Astrocyte (in vitro differentiated cells and primary cell): ENCODE measurements at regions not wholly inside any gene's neighbourhood (a gene's known extent, or its start where the extent isn't known, plus 50 kb on each side); places are given as distances from the start of the nearest gene placed in this dataset.

Experiments used
- DNase-seq: peaks from one replicate; pipeline ENCODE4 v3.0.0-alpha.2; 2010; ENCODE audit warnings: low read depth
- FAIRE-seq: peaks from 2 replicates; lab custom pipeline; 2011; peaks lifted over from hg19 to GRCh38; lab: Jason Lieb, UNC
- H2AFZ ChIP-seq: 2 replicates; pipeline ENCODE4 v1.6.0; 2012; ENCODE audit warnings: low read depth, low read length, inconsistent platforms
- H3K27ac ChIP-seq: 2 replicates; pipeline ENCODE4 v1.5.1; 2011; ENCODE audit warnings: low read depth, low read length, inconsistent platforms
- H3K27me3 ChIP-seq: 2 replicates; pipeline ENCODE4 v1.6.0; 2011; ENCODE audit warnings: low read length, inconsistent platforms; ENCODE audit not compliant: insufficient read depth
- H3K36me3 ChIP-seq: 2 replicates; pipeline ENCODE4 v1.5.1; 2011; ENCODE audit warnings: low read length, inconsistent platforms; ENCODE audit not compliant: insufficient read depth
- H3K4me1 ChIP-seq: 2 replicates; pipeline ENCODE4 v1.5.1; 2011; ENCODE audit warnings: low read length, inconsistent platforms; ENCODE audit not compliant: insufficient read depth
- H3K4me2 ChIP-seq: 2 replicates; pipeline ENCODE4 v1.6.0; 2012; ENCODE audit warnings: low read length, inconsistent platforms
- H3K4me3 ChIP-seq: 2 replicates; pipeline ENCODE4 v1.5.1; 2011; ENCODE audit warnings: low read depth, mild to moderate bottlenecking, low read length, inconsistent platforms; ENCODE audit not compliant: insufficient read depth
- H3K79me2 ChIP-seq: 2 replicates; pipeline ENCODE4 v1.6.0; 2012; ENCODE audit warnings: mild to moderate bottlenecking, low read length, inconsistent platforms; ENCODE audit not compliant: insufficient read depth
- H3K9ac ChIP-seq: 2 replicates; pipeline ENCODE4 v1.6.0; 2012; ENCODE audit warnings: mild to moderate bottlenecking, low read length, inconsistent platforms
- H3K9me3 ChIP-seq: 2 replicates; pipeline ENCODE4 v1.5.1; 2012; ENCODE audit warnings: low read depth, mild to moderate bottlenecking, low read length, inconsistent platforms; ENCODE audit not compliant: insufficient read depth
- H4K20me1 ChIP-seq: 2 replicates; pipeline ENCODE4 v1.6.0; 2012; ENCODE audit warnings: low read length, inconsistent platforms; ENCODE audit not compliant: insufficient read depth
- H3K27ac Mint-ChIP-seq: one replicate; pipeline ENCODE4 v1.8.0; 2021; ENCODE audit warnings: mild to moderate bottlenecking, mixed read lengths; ENCODE audit not compliant: unreplicated experiment
- H3K27me3 Mint-ChIP-seq: one replicate; pipeline ENCODE4 v1.8.0; 2021; ENCODE audit warnings: low read depth, mixed read lengths; ENCODE audit not compliant: unreplicated experiment
- H3K36me3 Mint-ChIP-seq: one replicate; pipeline ENCODE4 v1.8.0; 2021; ENCODE audit warnings: low read depth, mixed read lengths; ENCODE audit not compliant: unreplicated experiment
- H3K4me1 Mint-ChIP-seq: one replicate; pipeline ENCODE4 v1.8.0; 2021; ENCODE audit warnings: low read depth, mixed read lengths; ENCODE audit not compliant: unreplicated experiment
- H3K4me3 Mint-ChIP-seq: one replicate; pipeline ENCODE4 v1.8.0; 2021; ENCODE audit warnings: mild to moderate bottlenecking, moderate library complexity, mixed read lengths; ENCODE audit not compliant: unreplicated experiment
- H3K9me3 Mint-ChIP-seq: one replicate; pipeline ENCODE4 v1.8.0; 2021; ENCODE audit warnings: mild to moderate bottlenecking, mixed read lengths; ENCODE audit not compliant: unreplicated experiment
- CTCF ChIP-seq: IDR thresholded peaks from 2 replicates; pipeline ENCODE4 v1.5.1; 2011; ENCODE audit warnings: low read depth, mild to moderate bottlenecking, inconsistent platforms, low read length, moderate library complexity; ENCODE audit not compliant: insufficient read depth
- EZH2 ChIP-seq: IDR thresholded peaks from 2 replicates; pipeline ENCODE4 v1.6.1; 2012; ENCODE audit warnings: mild to moderate bottlenecking, low read length, inconsistent platforms; ENCODE audit not compliant: insufficient read depth

DNA sequence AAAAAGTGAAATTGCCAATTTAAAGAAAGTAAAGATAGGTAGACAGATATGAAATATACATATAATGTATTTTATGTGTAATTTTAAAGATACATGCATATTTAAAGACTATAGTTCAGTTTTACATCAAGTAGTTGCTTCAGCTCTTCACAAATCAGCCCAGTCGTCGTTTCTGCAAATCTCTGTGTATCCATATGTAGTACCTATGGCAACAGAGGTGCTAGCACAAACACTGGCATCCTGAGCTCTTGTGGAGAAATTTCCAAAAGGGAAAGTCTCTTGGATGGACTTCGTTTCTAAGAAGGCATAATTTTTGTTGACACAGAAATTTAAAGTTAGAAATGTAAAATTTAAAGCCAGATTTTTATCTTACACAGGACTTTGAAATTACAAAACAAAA, 1284.7 kb downstream of the ROBO1 start:
- Histone ChIP-seq H3K36me3 (no peaks in the 10 kb centered on the region), H4K20me1 (no peaks in the 10 kb centered on the region), H3K4me2 (no peak overlapping the region), H3K9me3 (no peaks in the 10 kb centered on the region), H3K9ac (no peak overlapping the region), H3K27ac (no peak overlapping the region), H3K4me3 (no peak overlapping the region), H2AFZ (no peak overlapping the region), H3K79me2 (no peaks in the 10 kb centered on the region), H3K4me1 (no peaks in the 10 kb centered on the region), H3K27me3 (no peaks in the 10 kb centered on the region)
- no peaks in the 10 kb centered on the region for H3K27me3 Mint-ChIP-seq
- FAIRE-seq (no peak), DNase-seq (no peak)
- H3K4me3 Mint-ChIP-seq: no peak overlapping the region
- TF ChIP-seq EZH2: no peak
- TF ChIP-seq CTCF: no peak
- no peak overlapping the region for H3K27ac Mint-ChIP-seq
- H3K9me3 Mint-ChIP-seq: peaks cover 1% of the 10 kb centered on the region
- H3K4me1 Mint-ChIP-seq: no peaks in the 10 kb centered on the region
- H3K36me3 Mint-ChIP-seq: no peaks in the 10 kb centered on the region

- Mint-ChIP-seq H3K27me3 (no peaks in the 10 kb centered on the region), H3K4me3 (no peak overlapping the region), H3K9me3 (peaks cover 3% of the 10 kb centered on the region), H3K4me1 (no peaks in the 10 kb centered on the region), H3K36me3 (no peaks in the 10 kb centered on the region), H3K27ac (no peak overlapping the region)
- no peak overlapping the region for H2AFZ ChIP-seq
- H3K9me3 ChIP-seq: no peaks in the 10 kb centered on the region
- no peak overlapping the region for H3K4me3 ChIP-seq
- DNase-seq (no peak), FAIRE-seq (no peak)
- no peak overlapping the region for H3K9ac ChIP-seq
- H3K4me1 ChIP-seq: no peaks in the 10 kb centered on the region
- H3K4me2 ChIP-seq: no peak overlapping the region
- no peaks in the 10 kb centered on the region for H4K20me1 ChIP-seq
- no peaks in the 10 kb centered on the region for H3K36me3 ChIP-seq
- no peak overlapping the region for H3K27ac ChIP-seq
- no peak for TF ChIP-seq CTCF
- H3K27me3 ChIP-seq: no peaks in the 10 kb centered on the region
- H3K79me2 ChIP-seq: no peaks in the 10 kb centered on the region
These were observed 1272.9 kb downstream of the ROBO1 start for GRCh38 chr3:78494851-78495250.

GRCh38 chr3:78495301-78495700, 1272.5 kb downstream of the ROBO1 start:
- no peaks in the 10 kb centered on the region for H3K4me1 Mint-ChIP-seq
- no peaks in the 10 kb centered on the region for H3K36me3 Mint-ChIP-seq
- Histone ChIP-seq H3K27me3 (no peaks in the 10 kb centered on the region), H3K9me3 (no peaks in the 10 kb centered on the region), H3K9ac (no peak overlapping the region), H3K4me1 (no peaks in the 10 kb centered on the region), H3K79me2 (no peaks in the 10 kb centered on the region), H4K20me1 (no peaks in the 10 kb centered on the region), H3K27ac (no peak overlapping the region), H3K4me3 (no peak overlapping the region), H3K4me2 (no peak overlapping the region), H3K36me3 (no peaks in the 10 kb centered on the region), H2AFZ (no peak overlapping the region)
- H3K9me3 Mint-ChIP-seq: peaks cover 3% of the 10 kb centered on the region
- H3K4me3 Mint-ChIP-seq: no peak overlapping the region
- no peak for DNase-seq
- no peak for FAIRE-seq
- no peak for TF ChIP-seq CTCF
- no peak for TF ChIP-seq EZH2
- no peak overlapping the region for H3K27ac Mint-ChIP-seq
- no peaks in the 10 kb centered on the region for H3K27me3 Mint-ChIP-seq
